MCF 10A (cell line): ENCODE measurements at regions not wholly inside any gene's neighbourhood (a gene's known extent, or its start where the extent isn't known, plus 50 kb on each side); places are given as distances from the start of the nearest gene placed in this dataset.

Experiments
- BruUV-seq: library from RNA; stranded (reverse); fragments of 400-500 nt; replicated peaks from 2 replicates; lab custom pipeline; 2021; lab: Mats Ljungman, UMichigan
- CTCF ChIA-PET: fragments of 300-600 bp; sonication (Branson Sonifier 250); formaldehyde crosslinking; extraction: SDS; loops from one replicate; lab custom pipeline; 2021; ENCODE audit warnings: antibody characterized with exemption, inconsistent platforms; lab: Yijun Ruan, JAX
- POLR2A ChIA-PET: fragments of 300-600, 350-650 bp; sonication (Branson Sonifier 250); formaldehyde crosslinking; extraction: SDS; loops from one replicate; lab custom pipeline; 2020; ENCODE audit warnings: antibody characterized with exemption, inconsistent platforms; lab: Yijun Ruan, JAX
- DNase-seq: peaks from one replicate; pipeline ENCODE4 v3.0.0-alpha.2; 2018; ENCODE audit not compliant: unreplicated experiment
- H3K27ac Mint-ChIP-seq: one replicate; pipeline ENCODE4 v1.8.0; 2022; ENCODE audit warnings: mild to moderate bottlenecking, low read depth, mixed read lengths; ENCODE audit not compliant: unreplicated experiment
- H3K27me3 Mint-ChIP-seq: one replicate; pipeline ENCODE4 v1.8.0; 2022; ENCODE audit warnings: mixed read lengths; ENCODE audit not compliant: insufficient read depth, unreplicated experiment
- H3K36me3 Mint-ChIP-seq: one replicate; pipeline ENCODE4 v1.8.0; 2022; ENCODE audit warnings: mild to moderate bottlenecking, moderate library complexity, mixed read lengths; ENCODE audit not compliant: insufficient read depth, unreplicated experiment
- H3K4me1 Mint-ChIP-seq: one replicate; pipeline ENCODE4 v1.8.0; 2022; ENCODE audit warnings: mixed read lengths; ENCODE audit not compliant: insufficient read depth, unreplicated experiment
- H3K4me3 Mint-ChIP-seq: one replicate; pipeline ENCODE4 v1.8.0; 2022; ENCODE audit warnings: mild to moderate bottlenecking, moderate library complexity, mixed read lengths; ENCODE audit not compliant: unreplicated experiment
- H3K9me3 Mint-ChIP-seq: one replicate; pipeline ENCODE4 v1.8.0; 2022; ENCODE audit warnings: mixed read lengths; ENCODE audit not compliant: unreplicated experiment
- intact Hi-C: fragments of 100-400 bp; cut with micrococcal nuclease; formaldehyde crosslinking; loops from 2 replicates; pipeline ENCODE4 v1.14.1; 2022
- TF ChIP-seq, protein P1 (sequence below): fragments of 200-600 bp; IDR thresholded peaks from one replicate; pipeline ENCODE4 v1.8.0; 2022; ENCODE audit warnings: antibody characterized with exemption, mild to moderate bottlenecking; ENCODE audit not compliant: unreplicated experiment

DNA sequence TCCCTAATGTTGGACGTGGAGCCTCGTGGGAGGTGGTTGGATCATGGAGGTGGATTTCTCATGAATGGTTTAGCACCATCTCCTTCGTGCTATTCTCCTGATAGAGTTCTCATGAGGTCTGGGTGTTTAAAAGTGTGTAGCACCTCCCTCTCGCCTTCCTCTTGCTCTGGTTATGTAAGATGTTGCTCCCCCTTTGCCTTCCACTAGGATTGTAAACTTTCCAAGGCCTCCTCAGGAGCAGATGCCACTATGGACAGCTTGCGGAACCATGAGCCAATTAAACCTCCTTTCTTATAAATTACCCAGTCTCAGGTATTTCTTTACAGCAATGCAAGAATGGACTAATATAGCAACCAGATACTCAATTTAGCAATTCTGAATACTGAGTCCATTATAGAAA lies 82.4 kb upstream of the PELI1 start:
- Mint-ChIP-seq H3K4me1 (peaks cover 34% of the 10 kb centered on the region), H3K27ac (no peak overlapping the region), H3K27me3 (no peaks in the 10 kb centered on the region), H3K4me3 (no peak overlapping the region), H3K9me3 (peaks cover 4% of the 10 kb centered on the region), H3K36me3 (no peaks in the 10 kb centered on the region)
- intact Hi-C loops, result no loop called here
- ChIA-PET CTCF (interaction anchor here (0.7 kb wide), 1 partner anchor 38 kb away, joined by 3 read pairs; no protein-coding TSS in a partner anchor), POLR2A (interaction anchor here (1.5 kb wide), 1 partner anchor 58 kb away, joined by 6 read pairs; no protein-coding TSS in a partner anchor)
- BruUV-seq, result no TSS peak
- TF ChIP-seq, protein P1, sequence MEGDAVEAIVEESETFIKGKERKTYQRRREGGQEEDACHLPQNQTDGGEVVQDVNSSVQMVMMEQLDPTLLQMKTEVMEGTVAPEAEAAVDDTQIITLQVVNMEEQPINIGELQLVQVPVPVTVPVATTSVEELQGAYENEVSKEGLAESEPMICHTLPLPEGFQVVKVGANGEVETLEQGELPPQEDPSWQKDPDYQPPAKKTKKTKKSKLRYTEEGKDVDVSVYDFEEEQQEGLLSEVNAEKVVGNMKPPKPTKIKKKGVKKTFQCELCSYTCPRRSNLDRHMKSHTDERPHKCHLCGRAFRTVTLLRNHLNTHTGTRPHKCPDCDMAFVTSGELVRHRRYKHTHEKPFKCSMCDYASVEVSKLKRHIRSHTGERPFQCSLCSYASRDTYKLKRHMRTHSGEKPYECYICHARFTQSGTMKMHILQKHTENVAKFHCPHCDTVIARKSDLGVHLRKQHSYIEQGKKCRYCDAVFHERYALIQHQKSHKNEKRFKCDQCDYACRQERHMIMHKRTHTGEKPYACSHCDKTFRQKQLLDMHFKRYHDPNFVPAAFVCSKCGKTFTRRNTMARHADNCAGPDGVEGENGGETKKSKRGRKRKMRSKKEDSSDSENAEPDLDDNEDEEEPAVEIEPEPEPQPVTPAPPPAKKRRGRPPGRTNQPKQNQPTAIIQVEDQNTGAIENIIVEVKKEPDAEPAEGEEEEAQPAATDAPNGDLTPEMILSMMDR, result no peak
- DNase-seq, result no peak

DNA sequence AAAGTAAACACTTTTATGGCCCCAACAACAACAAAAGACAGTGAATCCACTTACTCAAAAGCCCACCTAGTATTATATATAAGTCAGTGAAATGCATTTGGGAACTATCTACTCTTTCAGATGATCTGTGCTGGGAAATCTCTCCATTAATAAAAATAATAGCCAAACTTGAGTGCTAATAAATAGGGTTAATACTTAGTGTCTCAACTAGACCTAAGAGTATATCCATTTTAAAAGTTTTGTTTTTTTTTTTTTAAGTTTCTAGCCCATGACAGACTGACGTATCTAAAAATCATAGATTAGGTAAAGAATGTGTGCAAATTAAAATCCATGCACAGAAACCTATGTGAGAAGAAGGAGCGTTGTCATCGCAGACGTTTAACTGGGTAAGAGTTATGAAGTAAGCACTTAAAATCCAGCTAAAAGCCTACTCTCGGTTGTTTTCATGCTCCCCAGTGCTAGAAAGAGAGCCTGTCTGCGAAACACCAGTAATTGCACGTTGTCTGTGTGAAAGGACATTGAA lies 83.4 kb upstream of the PELI1 start:
- TF ChIP-seq, protein P1, result no peak
- no peak for DNase-seq
- no peaks in the 10 kb centered on the region for H3K27me3 Mint-ChIP-seq
- peaks cover 30% of the 10 kb centered on the region for H3K4me1 Mint-ChIP-seq
- intact Hi-C loops, result no loop called here
- peak overlapping the region; percentile 8 for H3K27ac Mint-ChIP-seq
- H3K36me3 Mint-ChIP-seq, result no peaks in the 10 kb centered on the region
- ChIA-PET POLR2A (interaction anchor here (1.2 to 1.8 kb wide), 8 partner anchors 9 to 93 kb away, joined by 4 to 8 read pairs (median 6); no protein-coding TSS in a partner anchor), CTCF (interaction anchor here (1.4 kb wide), 1 partner anchor 164 kb away, joined by 4 read pairs; no protein-coding TSS in a partner anchor)
- peak overlapping the region; percentile 67 for H3K4me3 Mint-ChIP-seq
- BruUV-seq, result no TSS peak
- peaks cover 7% of the 10 kb centered on the region for H3K9me3 Mint-ChIP-seq

DNA sequence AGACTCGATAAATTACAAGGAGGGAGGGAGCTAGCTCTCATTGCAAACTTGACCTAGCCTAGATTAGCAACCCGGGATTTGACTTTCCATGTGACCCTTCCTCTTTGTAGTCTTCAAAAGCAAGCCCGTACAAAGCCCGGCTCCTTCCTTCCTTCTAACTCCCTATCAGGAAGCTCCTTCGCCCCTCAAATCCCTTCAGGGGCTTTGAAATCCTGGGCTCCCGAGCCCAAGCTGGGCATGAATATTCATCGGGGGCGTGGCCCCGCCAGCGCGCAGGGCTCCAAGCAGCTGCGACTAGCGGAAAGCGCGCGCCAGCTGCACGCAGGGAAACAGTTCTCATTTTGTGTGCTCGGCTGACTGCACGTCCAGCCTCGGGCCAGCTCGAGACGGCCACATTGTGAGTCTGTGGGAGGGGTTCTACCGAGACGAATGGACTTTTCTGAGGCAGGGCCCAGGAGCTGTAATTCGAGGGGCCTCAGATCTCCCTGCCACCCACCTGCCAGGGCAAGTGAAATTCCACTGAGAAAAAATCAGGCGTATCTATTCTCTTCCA lies 84.0 kb upstream of the PELI1 start:
- ChIA-PET POLR2A (interaction anchor here (1.2 to 1.8 kb wide), 8 partner anchors 9 to 93 kb away, joined by 4 to 8 read pairs (median 6); no protein-coding TSS in a partner anchor), CTCF (interaction anchor here (1.4 kb wide), 1 partner anchor 164 kb away, joined by 4 read pairs; no protein-coding TSS in a partner anchor)
- intact Hi-C loops, result no loop called here
- DNase-seq, result peak; percentile 38
- H3K4me1 Mint-ChIP-seq, result peaks cover 26% of the 10 kb centered on the region
- peak overlapping the region; percentile 8 for H3K27ac Mint-ChIP-seq
- peaks cover 7% of the 10 kb centered on the region for H3K9me3 Mint-ChIP-seq
- TF ChIP-seq, protein P1, result no peak
- BruUV-seq, result no TSS peak
- H3K4me3 Mint-ChIP-seq, result peak overlapping the region; percentile 67
- H3K36me3 Mint-ChIP-seq, result no peaks in the 10 kb centered on the region
- no peaks in the 10 kb centered on the region for H3K27me3 Mint-ChIP-seq

DNA sequence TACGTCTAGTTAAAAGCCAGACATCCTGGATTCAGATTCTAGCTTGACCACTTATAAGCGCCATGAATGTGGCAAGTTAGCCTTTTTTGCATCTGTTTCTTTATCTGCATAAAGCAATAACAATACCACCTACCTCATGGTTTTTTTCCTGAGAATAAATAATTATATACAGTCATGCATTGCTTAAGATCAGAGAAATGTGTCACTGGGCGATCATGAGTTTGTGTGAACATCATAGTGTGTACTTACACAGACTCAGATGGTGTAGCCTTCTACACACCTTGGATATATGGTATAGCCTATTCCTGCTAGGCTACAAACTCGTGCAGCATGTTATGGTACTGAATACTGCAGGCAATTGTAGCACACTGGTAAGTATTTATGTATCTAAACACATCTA lies 84.7 kb upstream of the PELI1 start:
- H3K4me1 Mint-ChIP-seq, result peaks cover 26% of the 10 kb centered on the region
- ChIA-PET POLR2A (interaction anchor here (1.2 to 1.8 kb wide), 5 partner anchors 10 to 88 kb away, joined by 4 to 8 read pairs (median 7); no protein-coding TSS in a partner anchor), CTCF (no interaction called here)
- TF ChIP-seq, protein P1, result no peak
- no peak for DNase-seq
- peaks cover 7% of the 10 kb centered on the region for H3K9me3 Mint-ChIP-seq
- intact Hi-C loops, result no loop called here
- no peak overlapping the region for H3K27ac Mint-ChIP-seq
- no TSS peak for BruUV-seq
- no peaks in the 10 kb centered on the region for H3K27me3 Mint-ChIP-seq
- H3K36me3 Mint-ChIP-seq, result no peaks in the 10 kb centered on the region
- H3K4me3 Mint-ChIP-seq, result peak overlapping the region; percentile 67
